ENCODE measurements at regions not wholly inside any gene's neighbourhood (a gene's known extent, or its start where the extent isn't known, plus 50 kb on each side); places are given as distances from the start of the nearest gene placed in this dataset.

DNA sequence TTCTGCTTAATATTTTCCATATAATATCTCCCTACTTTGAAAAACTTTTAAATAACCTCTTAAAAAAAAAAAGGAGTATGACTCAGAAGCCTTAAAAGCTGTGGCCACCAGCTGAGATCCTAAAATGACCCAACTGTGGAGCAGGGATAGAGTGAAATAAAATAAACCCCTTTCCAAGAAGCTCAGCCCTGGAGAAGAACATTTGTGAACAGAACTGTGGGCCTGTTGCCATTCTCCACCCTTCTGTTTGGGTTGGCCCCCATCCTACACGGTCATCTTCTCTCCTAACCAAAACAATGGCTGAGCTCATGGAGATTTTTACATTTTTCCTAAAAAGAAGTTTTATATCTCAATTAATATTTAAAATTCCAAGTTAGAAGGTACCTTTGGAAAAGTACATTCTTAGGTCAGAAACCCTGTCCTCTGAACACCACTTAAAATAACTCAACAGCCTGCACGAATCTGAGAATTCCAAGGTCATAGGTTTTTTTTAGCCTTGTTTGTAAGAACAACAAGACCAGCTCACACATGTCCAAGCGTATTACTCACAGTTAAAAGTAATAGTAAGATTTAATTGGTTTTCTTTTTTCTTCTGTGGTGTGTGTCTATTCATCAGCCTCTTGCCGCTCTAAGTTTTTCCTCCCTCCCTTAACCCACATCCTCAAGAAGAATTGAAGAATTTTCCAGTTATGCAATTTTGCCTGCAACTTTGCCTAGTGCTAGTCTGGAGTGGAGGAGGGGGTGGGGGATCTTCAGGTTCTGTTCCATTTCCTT lies 107.7 kb upstream of the ERRFI1 start (continued):
- TF ChIP-seq, protein P1, sequence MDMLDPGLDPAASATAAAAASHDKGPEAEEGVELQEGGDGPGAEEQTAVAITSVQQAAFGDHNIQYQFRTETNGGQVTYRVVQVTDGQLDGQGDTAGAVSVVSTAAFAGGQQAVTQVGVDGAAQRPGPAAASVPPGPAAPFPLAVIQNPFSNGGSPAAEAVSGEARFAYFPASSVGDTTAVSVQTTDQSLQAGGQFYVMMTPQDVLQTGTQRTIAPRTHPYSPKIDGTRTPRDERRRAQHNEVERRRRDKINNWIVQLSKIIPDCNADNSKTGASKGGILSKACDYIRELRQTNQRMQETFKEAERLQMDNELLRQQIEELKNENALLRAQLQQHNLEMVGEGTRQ (IDR thresholded peaks at IDR 0.05; ENCODE audit: low read length): no peak
- no peak for TF ChIP-seq PHF8 (conservative IDR thresholded peaks at IDR 0.05; ENCODE audit: low read depth, low read length)

Data from H1 (cell line).